ENCODE measurements at regions not wholly inside any gene's neighbourhood (a gene's known extent, or its start where the extent isn't known, plus 50 kb on each side); places are given as distances from the start of the nearest gene placed in this dataset.

DNA sequence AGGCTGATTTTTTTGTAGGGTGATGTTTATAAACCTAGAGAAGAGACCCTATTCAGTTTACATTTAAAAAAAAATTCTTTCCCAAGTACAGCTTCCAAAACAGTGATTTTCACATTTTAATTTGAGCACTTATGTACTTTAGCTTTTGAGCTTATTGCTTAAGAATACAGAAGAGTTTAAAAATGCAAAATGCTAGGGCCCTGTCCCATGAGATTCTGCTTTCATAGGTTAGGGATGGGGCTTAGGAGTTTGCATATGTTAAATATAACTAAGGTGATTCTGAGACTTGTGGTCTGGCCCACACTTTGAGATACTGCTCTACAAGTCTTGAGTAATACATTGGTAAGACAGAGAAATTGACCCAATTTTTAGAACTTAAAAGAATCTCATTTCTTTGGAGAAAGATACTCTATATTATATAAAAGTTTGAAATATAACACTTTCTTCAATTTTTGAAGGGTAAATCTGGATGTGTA, 137.3 kb upstream of the CWC22 start:
- no peak for DNase-seq (ENCODE audit: low spot score)

DNA sequence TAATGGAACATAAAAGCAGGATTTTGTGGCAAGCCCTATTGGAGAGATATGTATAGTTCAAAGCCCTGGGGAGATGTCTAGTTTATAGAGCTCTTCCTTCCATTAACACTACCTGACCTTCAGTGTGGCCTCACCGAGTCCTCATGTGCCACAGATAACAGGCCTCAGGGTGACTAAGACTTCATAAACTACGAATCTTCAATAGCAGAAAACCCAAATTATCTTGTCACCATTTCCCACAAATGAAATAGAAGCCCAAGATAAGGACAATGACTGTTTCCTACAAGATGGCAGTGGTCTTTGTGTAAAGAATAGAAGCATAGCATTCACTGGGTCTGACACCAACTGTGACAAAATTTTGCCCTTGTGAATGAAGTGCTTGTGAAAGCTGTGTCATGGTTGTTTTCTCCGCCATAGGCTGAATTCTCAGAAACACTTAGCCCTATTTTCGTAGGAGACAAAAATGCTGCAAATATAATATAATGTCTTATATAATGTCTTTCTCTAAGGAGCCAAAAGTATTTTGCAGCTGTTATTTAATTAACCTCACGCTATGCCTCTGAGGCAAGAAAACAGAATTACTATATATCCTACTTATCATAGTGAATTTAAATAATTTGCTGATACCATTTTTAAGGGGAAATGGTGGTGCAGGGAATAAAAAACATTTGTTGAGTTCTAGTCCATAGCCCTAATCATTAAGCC, 136.7 kb upstream of the CWC22 start:
- DNase-seq (ENCODE audit: low spot score), result no peak

GRCh38 chr2:180141600-180141999, 134.5 kb upstream of the CWC22 start:
- no peak for DNase-seq (ENCODE audit: low spot score)

DNA sequence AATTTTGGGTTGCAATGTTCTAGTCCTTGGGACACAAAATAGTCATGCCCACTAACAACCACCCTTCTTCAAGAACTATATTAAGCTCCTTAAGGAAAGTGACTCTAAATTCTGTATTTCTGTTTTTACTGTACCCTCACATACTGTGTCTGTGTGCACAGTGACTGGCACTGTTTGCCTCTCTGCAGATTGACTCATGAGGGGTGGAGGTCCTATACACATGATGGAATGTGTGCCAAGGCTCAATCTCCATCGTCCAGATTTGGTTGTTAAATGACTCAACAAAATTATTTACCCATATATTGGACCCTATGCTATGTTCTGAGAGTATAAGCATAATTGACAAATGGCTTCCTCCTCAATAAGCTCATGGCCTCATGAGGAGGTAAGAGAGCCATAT, 126.6 kb upstream of the CWC22 start:
- DNase-seq (ENCODE audit: low spot score), result no peak

DNA sequence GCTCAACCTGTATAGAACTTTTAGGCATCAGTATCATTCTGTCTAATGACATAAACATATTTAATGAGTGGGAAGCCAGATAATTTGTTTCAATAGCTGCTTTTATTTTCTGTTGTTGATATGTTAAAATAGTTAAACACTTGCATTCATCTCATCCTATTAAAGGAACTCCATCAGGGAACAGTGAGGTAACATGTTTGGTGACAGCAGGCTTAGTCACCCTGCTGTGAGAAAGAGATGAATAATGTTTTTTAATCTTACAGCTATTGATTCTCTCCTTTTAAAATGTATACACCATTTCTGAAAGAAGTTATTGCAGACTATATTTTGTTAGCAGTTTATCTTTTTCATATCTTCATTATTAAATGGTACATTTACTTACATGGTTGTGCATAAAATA, 123.3 kb upstream of the CWC22 start:
- no peak for DNase-seq (ENCODE audit: low spot score)

DNA sequence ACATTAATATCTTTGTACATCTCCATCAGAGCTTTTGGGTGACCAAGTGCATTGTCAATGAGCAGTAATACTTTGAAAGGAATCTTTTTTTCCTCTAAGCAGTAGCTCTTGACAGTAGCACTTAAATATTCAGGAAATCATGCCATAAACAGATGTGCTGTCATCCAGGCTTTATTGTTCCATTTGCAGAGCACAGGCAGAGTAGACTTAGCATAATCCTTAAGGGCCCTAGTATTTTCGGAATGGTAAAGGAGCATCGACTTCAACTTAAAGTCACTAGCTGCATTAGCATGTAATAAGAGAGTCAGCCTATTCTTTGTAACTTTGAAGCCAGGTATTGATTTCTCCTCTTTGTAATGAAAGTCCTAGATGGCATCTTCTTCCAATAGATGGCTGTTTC, 121.8 kb upstream of the CWC22 start:
- no peak for DNase-seq (ENCODE audit: low spot score)

GRCh38 chr2:180125245-180125962, 118.3 kb upstream of the CWC22 start:
- DNase-seq (ENCODE audit: low spot score), result peak; percentile 56

DNA sequence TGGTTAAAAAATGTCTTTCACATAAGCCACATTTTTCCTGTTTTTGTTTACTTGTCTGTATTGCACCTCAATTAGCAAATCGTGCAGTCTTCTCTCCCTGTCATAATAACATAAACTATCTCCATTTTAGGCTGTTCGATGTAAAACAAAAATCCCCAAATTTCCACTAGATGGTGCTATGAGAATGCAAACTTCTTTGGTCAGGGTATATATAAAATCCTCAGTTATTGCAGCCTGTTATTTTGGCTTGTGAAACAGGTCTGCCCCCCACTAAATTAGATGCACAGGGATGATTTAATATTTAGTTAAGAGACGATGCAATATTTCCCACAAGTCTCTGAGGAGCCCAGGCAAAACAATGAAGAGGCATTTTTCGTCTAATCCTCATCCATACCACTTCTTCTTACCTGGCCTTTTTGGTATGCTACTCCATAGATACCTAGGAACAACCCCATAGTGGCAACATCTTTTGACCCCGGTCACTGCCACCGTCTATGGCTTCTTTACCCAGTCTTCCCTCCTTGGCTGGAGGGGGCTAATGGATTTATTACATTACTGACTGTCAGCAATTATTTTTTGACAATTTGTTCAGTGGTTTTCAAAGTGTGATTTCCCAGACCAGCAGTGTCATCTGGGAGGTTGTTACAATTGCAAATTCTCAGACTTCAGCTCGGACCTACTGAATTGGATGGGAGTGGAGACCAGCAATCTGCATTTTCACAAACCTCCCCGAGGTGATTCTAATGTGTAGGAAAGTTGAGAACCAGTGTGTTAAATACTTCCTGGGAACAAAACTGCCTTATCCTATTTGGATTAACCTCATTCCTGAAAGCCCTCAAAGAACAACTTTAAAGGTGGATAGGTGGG, 117.4 kb upstream of the CWC22 start:
- peak; percentile 47 for DNase-seq (ENCODE audit: low spot score)

DNA sequence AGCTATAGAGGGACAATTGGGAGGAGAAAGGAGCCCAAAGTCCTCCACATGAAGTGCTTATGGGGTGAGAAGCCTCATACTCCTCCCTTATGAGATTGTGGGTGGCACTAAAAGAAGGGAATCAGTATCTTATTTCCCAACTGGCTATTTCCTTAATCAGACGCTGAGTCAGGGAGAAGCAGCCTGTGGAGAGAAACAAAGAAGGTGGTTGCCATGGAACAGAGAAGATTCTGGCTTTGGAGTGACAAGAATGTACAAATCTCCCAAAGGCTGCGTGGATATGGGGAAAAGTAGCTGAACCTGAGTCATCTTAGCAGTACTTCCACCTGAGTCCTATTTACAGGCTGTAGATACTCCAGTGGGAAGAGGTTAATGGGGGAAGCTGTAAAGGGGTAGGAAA, 115.8 kb upstream of the CWC22 start:
- no peak for DNase-seq (ENCODE audit: low spot score)

- DNase-seq (ENCODE audit: low spot score), result no peak
Measured at GRCh38 chr2:180115675-180116074, 108.6 kb upstream of the CWC22 start.

GRCh38 chr2:180115269-180115668, 108.2 kb upstream of the CWC22 start:
- DNase-seq (ENCODE audit: low spot score), result no peak

GRCh38 chr2:180111901-180112300, 104.8 kb upstream of the CWC22 start:
- DNase-seq (ENCODE audit: low spot score), result no peak

DNA sequence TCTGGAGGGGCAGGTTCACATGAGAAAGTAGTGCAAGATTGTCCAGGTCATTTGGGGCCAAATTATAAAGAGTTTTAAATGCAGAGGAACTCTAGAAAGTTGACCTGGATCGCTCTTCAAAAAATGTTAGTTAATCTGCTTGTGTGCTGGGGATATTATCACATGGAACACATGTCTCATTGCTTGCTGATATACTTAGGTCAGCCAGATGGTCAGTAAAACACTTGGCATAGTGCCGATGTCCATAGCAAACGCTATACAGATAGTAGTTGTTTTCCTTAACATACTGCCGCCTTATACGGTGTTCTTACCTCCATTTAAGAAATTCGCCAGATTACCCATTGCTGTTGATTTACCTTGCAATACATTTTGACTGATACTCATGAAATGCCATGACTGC, 103.4 kb upstream of the CWC22 start:
- DNase-seq (ENCODE audit: low spot score), result no peak

DNA sequence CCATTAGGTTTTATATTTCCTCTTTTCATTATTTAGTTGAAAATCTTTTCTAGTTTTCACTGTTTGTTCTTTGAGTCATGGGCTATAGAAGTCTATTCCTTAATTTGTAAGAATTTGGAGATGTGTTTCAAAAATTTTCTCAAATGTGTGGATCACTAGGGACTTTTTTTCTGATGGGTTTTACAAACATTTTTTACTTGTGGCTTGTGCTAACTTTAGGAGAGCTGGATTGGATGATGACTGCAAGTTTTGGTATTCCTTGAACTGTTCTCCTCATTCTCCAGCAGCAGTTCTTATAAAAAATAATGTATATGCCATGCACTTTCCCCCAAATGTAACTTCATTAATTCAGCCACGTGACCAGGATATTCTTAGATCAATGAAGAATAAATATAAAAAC, 94.7 kb upstream of the CWC22 start:
- no peak for DNase-seq (ENCODE audit: low spot score)

- DNase-seq (ENCODE audit: low spot score), result no peak
Measured at GRCh38 chr2:180099308-180099707, 92.2 kb upstream of the CWC22 start.

DNA sequence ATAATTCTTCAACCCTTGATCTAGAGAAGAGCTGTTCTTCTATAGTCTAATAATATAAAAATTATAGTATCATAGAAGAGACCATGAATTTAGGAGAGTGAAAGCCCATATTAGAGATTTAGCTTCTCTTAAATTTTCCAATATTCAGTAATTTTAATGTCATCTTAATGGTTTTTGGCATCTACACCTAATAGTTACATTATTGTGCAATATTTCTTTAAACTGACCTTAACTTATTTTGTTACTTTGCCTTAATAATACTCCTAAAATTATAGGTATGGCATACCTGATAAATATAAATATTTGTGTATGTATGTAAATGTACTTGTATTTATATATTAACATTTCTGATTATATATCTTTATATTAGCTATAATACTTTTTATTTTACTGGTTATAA, 78.0 kb upstream of the CWC22 start:
- DNase-seq (ENCODE audit: low spot score), result no peak

DNA sequence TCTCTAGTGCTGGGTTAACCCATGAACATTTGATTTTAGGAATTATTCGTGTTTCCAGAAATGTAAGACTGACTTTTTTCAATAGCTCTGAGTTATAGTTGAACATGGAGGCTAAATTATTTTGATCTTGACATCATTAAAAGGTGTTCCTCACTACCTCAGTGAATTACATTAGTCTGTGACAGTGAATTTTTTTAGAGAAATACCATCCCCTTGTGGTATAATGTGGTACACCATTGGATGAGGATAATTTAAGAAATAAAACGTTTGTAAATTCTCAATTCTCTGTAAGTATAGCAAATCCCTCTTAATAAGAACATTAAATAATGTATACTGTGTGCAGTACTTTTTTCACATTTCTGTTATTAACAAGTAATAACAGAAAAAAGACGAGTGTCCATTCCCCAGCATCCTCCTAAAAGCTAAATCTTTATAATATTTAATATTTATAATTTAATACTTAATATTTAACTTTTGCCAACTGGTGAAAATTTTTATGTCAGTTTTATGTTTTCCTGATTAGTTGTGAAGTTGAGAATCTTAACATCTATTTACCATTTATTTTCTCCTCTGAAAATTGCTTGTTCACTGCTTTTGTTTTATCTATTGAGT, 70.3 kb upstream of the CWC22 start:
- DNase-seq (ENCODE audit: low spot score), result peak; percentile 26

DNA sequence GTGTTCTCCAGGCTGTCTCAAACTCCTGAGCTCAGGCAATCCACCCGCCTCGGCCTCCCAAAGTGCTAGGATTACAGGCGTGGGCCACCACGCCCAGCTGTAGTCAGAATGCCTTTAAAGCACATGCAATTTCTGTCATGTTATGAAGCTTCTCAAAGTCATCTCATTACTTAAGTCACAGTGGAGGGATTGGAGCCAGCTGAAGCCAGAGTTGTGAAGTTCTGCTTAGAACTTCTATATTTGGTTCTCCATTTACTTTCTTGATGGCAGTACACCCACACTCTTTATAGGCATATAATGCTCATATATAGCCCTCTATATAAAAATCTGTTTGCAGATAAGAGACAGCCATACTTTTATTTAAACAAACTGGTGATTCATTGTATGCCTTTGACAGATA, 68.8 kb upstream of the CWC22 start:
- no peak for DNase-seq (ENCODE audit: low spot score)

GRCh38 chr2:180071797-180072196, 64.7 kb upstream of the CWC22 start:
- no peak for DNase-seq (ENCODE audit: low spot score)

GRCh38 chr2:180063494-180064092, 56.5 kb upstream of the CWC22 start:
- no peak for DNase-seq (ENCODE audit: low spot score)

DNA sequence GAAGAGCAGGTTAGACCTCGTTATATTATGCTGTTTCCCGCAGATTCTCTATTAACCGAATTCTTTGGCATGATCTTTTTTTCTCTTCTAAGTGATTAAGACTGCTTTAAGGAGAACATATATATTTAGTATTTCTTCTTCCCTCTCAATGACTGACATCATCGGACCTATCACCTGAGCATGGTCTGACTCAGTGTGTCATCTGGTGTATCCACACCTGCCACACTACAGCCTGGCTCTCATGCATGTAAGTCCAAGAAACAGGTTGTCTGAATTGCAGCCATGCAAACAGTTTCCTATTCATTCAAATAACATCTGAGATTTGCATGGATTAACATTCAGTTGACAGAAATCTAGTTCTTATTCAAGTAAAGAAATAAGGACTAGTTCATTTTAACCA, 55.1 kb upstream of the CWC22 start:
- DNase-seq (ENCODE audit: low spot score), result no peak

- DNase-seq (ENCODE audit: low spot score), result no peak
Measured at GRCh38 chr2:180061546-180061945, 54.4 kb upstream of the CWC22 start.
